Spleen (tissue), 11 donors: ENCODE measurements at regions not wholly inside any gene's neighbourhood (a gene's known extent, or its start where the extent isn't known, plus 50 kb on each side); places are given as distances from the start of the nearest gene placed in this dataset.
"Not testable (repeated sequence)": the region's sequence is repeated elsewhere in the genome, so short reads cannot be mapped to it uniquely, and the experiment has no call there.

ENCODE experiments used
- DNase-seq: peaks from one replicate; pipeline ENCODE4 v3.0.0-alpha.2; 2020
- H3K27ac ChIP-seq, 8 donors: fragments of 200-600 bp; sonication (generic) in 7 of 8; 1 replicate in 4 of 8; 2 replicates in 4 of 8; pipeline versions ENCODE4 v1.5.0 to v1.8.0; 2016 to 2021; ENCODE audit warnings: inconsistent platforms in 4 of 8, mild to moderate bottlenecking in 4 of 8, moderate library complexity in 1 of 8
- H3K27me3 ChIP-seq, 7 donors: fragments of 200-600 bp; sonication (generic) in 6 of 7; replicated peaks in 1 of 7; 1 replicate in 4 of 7; 2 replicates in 3 of 7; pipeline versions ENCODE4 v1.5.0 to v1.8.0; 2016 to 2021; ENCODE audit warnings: inconsistent platforms in 3 of 7, mild to moderate bottlenecking in 1 of 7
- H3K36me3 ChIP-seq, 6 donors: fragments of 200-600 bp; sonication (generic) in 5 of 6; 1 replicate in 4 of 6; 2 replicates in 2 of 6; pipeline versions ENCODE4 v1.5.0 to v1.8.0; 2016 to 2021; ENCODE audit warnings: inconsistent platforms in 2 of 6
- H3K4me1 ChIP-seq, 6 donors: fragments of 200-600 bp; sonication (generic) in 5 of 6; 1 replicate in 3 of 6; 2 replicates in 3 of 6; pipeline versions ENCODE4 v1.5.0 to v1.8.0; 2016 to 2021; ENCODE audit warnings: inconsistent platforms in 3 of 6
- H3K4me3 ChIP-seq, 8 donors: fragments of 200-600 bp; sonication (generic) in 7 of 8; 1 replicate in 4 of 8; 2 replicates in 4 of 8; pipeline versions ENCODE4 v1.5.0 to v1.8.0; 2016 to 2021; ENCODE audit warnings: inconsistent platforms in 4 of 8, mild to moderate bottlenecking in 4 of 8, moderate library complexity in 2 of 8
- H3K9me3 ChIP-seq, 8 donors: fragments of 200-600 bp; sonication (generic) in 7 of 8; 1 replicate in 4 of 8; 2 replicates in 4 of 8; pipeline versions ENCODE4 v1.5.0 to v1.8.0; 2016 to 2021; ENCODE audit warnings: inconsistent platforms in 4 of 8
- WGBS, 5 donors: extraction: QIAGEN DNeasy Blood & Tissue Kit in 3 of 5; methylation state at CpG; one replicate each; pipeline versions ENCODE4 v1.1.5 to v1.1.7; 2013 to 2018; 5-methylcytosine and 5-hydroxymethylcytosine counted together
- intact Hi-C: fragments of 100-400 bp; cut with DNase I; formaldehyde crosslinking; loops from one replicate; pipeline ENCODE4 v1.15.0; 2023; ENCODE audit warnings: low total_unique reads
- TF ChIP-seq, protein P1 (sequence below), 11 experiments: fragments of 200-600 bp in 7 of 11; fragments of 450-650 bp in 4 of 11; sonication (generic) in 4 of 11; IDR thresholded peaks in 8 of 11; conservative IDR thresholded peaks in 3 of 11; 1 replicate in 7 of 11; 2 replicates in 4 of 11; pipeline versions ENCODE4 v1.4.0 to v1.8.0; 2016 to 2021; ENCODE audit warnings: antibody characterized with exemption in 11 of 11, inconsistent platforms in 4 of 11, mild to moderate bottlenecking in 1 of 11
- donor health status: healthy with polysubstance abuse.
- donor health status: DM: no; HTN: no; CAD: no; lungs with moderate emphysema.
- donor health status: DM: no; HTN: no; CAD: no.
- donor health status: Bipolar disorder and iron deficiency.
- donor health status: healthy.
- donor health status: DM: no; HTN: no; CAD: no.
- donor health status: DM: yes; HTN: yes; CAD: no.

- H3K4me1 ChIP-seq, H3K36me3 ChIP-seq, intact Hi-C loops: not testable (repeated sequence)
These were observed 153.8 kb upstream of the PDCD2 start for GRCh38 chr6:170738263-170738662.

DNA sequence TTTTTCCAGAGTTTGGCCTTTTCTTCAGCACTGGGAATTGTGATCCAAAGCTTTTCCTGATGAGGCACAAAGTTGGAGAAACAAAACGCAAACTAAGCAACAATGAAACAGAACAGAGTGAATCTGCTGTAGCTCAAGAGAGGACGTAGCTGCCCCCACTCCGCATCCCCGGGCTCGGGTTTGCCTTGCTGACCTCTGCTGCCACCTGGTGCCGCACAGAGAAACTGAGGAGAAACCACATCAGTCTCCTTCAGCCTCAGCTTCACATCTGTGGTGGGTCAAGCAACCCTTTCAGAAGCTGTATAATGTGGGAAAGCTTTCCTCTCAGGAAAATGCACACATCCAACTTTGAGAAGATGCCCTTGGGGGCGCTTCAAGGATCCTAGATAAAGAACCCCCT, 151.9 kb upstream of the PDCD2 start:
- H3K9me3 ChIP-seq, intact Hi-C loops, DNase-seq, H3K4me1 ChIP-seq, H3K36me3 ChIP-seq, H3K27ac ChIP-seq, H3K27me3 ChIP-seq, H3K4me3 ChIP-seq: not testable (repeated sequence)
- WGBS, 5 donors = 5 to 43% (median 10%) methylated on average over 1 to 6 of the region's 7 CpGs; no CpG with 5 or more reads in 1 of the 5 donors

More at GRCh38 chr6:170738263-170738662, 153.8 kb upstream of the PDCD2 start:
- 62 to 89% (median 81%) methylated on average over 1 of the region's 2 CpGs; no CpG with 5 or more reads in 1 of the 5 donors for WGBS, 5 donors
- DNase-seq, H3K9me3 ChIP-seq, H3K27ac ChIP-seq, H3K27me3 ChIP-seq, H3K4me3 ChIP-seq: not testable (repeated sequence)

DNA sequence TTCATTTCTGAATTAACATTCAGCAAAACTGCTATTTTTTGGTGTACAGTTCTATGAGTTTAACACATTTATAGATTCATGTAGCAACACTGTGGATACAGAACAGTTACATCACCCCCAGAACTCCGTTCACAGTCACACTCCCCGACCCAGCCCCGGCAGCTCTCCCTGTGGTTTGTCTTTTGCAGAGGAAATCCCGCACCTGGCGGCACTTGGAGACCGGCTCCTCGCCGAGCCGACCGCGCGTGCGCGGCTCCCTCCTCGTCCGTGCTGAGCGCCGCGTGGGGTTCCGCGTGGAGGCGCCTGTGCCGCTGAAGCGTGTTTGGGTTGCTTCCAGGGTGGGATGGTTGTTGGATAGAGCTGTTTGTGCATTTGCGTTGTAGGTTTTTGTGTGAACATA, 132.6 kb upstream of the PDCD2 start:
- DNase-seq, H3K27me3 ChIP-seq, intact Hi-C loops, H3K4me1 ChIP-seq, H3K4me3 ChIP-seq, H3K36me3 ChIP-seq, H3K9me3 ChIP-seq, H3K27ac ChIP-seq: not testable (repeated sequence)
- WGBS, 5 donors = 38 to 63% methylated on average over 13 to 15 of the region's 25 CpGs; no CpG with 5 or more reads in 3 of the 5 donors

DNA sequence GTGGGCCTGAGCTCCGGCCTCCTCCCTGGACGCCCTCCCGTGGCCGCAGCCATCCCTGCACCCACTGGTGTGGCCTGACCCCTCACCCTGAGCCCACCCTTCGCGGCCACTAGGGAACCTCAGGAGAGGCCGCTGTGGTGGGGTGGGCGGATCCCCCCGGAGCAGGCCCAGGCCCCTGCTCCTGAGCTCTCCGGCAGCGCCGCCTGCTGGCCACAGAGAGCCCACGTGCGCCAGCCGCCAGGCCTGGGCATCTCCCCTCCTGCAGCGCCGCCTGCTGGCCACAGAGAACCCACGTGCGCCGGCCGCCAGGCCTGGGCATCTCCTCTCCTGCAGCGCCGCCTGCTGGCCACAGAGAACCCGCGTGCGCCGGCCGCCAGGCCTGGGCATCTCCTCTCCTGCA, 128.3 kb upstream of the PDCD2 start:
- H3K27me3 ChIP-seq, H3K36me3 ChIP-seq, DNase-seq, intact Hi-C loops, H3K4me3 ChIP-seq, H3K27ac ChIP-seq, H3K9me3 ChIP-seq, H3K4me1 ChIP-seq: not testable (repeated sequence)
- TF ChIP-seq, protein P1, sequence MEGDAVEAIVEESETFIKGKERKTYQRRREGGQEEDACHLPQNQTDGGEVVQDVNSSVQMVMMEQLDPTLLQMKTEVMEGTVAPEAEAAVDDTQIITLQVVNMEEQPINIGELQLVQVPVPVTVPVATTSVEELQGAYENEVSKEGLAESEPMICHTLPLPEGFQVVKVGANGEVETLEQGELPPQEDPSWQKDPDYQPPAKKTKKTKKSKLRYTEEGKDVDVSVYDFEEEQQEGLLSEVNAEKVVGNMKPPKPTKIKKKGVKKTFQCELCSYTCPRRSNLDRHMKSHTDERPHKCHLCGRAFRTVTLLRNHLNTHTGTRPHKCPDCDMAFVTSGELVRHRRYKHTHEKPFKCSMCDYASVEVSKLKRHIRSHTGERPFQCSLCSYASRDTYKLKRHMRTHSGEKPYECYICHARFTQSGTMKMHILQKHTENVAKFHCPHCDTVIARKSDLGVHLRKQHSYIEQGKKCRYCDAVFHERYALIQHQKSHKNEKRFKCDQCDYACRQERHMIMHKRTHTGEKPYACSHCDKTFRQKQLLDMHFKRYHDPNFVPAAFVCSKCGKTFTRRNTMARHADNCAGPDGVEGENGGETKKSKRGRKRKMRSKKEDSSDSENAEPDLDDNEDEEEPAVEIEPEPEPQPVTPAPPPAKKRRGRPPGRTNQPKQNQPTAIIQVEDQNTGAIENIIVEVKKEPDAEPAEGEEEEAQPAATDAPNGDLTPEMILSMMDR (IDR thresholded peaks at IDR 0.05 in 8 of 11, conservative IDR thresholded peaks at IDR 0.05 in 3 of 11) = peak in 1 of 11 experiments; percentile 19
- WGBS, 5 donors = 94% methylated on average over 10 of the region's 28 CpGs; no CpG with 5 or more reads in 4 of the 5 donors

DNA sequence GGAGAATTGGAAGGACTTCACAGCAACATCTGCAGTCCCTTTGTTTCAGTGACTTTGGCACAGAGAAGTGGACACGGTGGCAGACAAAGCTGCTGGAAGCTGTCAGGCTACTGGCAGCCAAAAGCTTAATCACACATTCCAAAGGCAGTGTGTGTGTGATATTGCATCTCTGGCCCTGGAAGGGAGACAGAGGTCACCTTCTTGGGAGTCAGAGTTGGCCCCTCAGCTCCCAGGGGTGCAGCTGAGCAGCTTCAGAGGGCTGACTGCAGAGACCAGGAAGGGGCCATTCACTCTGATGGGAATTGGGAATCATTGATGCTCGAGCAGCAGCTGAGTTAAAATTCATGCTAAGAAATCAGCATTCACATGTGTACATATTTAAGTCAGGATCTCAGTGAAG, 115.7 kb upstream of the PDCD2 start:
- WGBS, 5 donors = 31 to 71% methylated on average over 1 to 2 of the region's 2 CpGs; no CpG with 5 or more reads in 3 of the 5 donors
- DNase-seq, H3K4me1 ChIP-seq, H3K9me3 ChIP-seq, H3K27ac ChIP-seq, intact Hi-C loops, H3K36me3 ChIP-seq, H3K27me3 ChIP-seq, H3K4me3 ChIP-seq: not testable (repeated sequence)
